GM23338 (cell line): ENCODE measurements at regions not wholly inside any gene's neighbourhood (a gene's known extent, or its start where the extent isn't known, plus 50 kb on each side); places are given as distances from the start of the nearest gene placed in this dataset.

ENCODE experiments used
- ATAC-seq: fragments of 200-7000 bp; cut with Tn5 transposase; 3 replicates; pipeline ENCODE4 v1.9.1; 2020
- DNase-seq: peaks from one replicate; pipeline ENCODE4 v3.0.0-alpha.2; 2015; ENCODE audit warnings: low spot score
- H2AFZ ChIP-seq: fragments of 200-600 bp; sonication (generic); 2 replicates; pipeline ENCODE4 v1.8.0; 2016; ENCODE audit warnings: antibody characterized with exemption, mild to moderate bottlenecking, moderate library complexity
- H3F3A ChIP-seq: fragments of 200-600 bp; sonication (generic); replicated peaks from 2 replicates; pipeline ENCODE4 v1.8.0; 2017; ENCODE audit warnings: antibody characterized with exemption, mixed run types, low read depth
- H3K27ac ChIP-seq: fragments of 200-600 bp; sonication (generic); 2 replicates; pipeline ENCODE4 v1.6.1; 2016; ENCODE audit warnings: low read depth
- H3K27me3 ChIP-seq: fragments of 200-600 bp; sonication (generic); 2 replicates; pipeline ENCODE4 v1.8.0; 2016; ENCODE audit warnings: mild to moderate bottlenecking, mixed run types, moderate library complexity; ENCODE audit not compliant: insufficient read depth
- H3K36me3 ChIP-seq: fragments of 200-600 bp; sonication (generic); 2 replicates; pipeline ENCODE4 v1.8.0; 2016; ENCODE audit warnings: mild to moderate bottlenecking; ENCODE audit not compliant: insufficient read depth
- H3K4me1 ChIP-seq: fragments of 200-600 bp; sonication (generic); 2 replicates; pipeline ENCODE4 v1.8.0; 2016; ENCODE audit warnings: mild to moderate bottlenecking, moderate library complexity; ENCODE audit not compliant: insufficient read depth
- H3K4me2 ChIP-seq: fragments of 200-600 bp; sonication (generic); 2 replicates; pipeline ENCODE4 v1.7.1; 2017; ENCODE audit warnings: mixed run types
- H3K4me3 ChIP-seq: fragments of 200-600 bp; sonication (generic); 2 replicates; pipeline ENCODE4 v1.6.1; 2016; ENCODE audit warnings: mixed run types
- H3K79me2 ChIP-seq: fragments of 200-600 bp; sonication (generic); replicated peaks from 2 replicates; pipeline ENCODE4 v1.8.0; 2017; ENCODE audit warnings: mild to moderate bottlenecking; ENCODE audit not compliant: insufficient read depth
- H3K9me2 ChIP-seq: fragments of 200-600 bp; sonication (generic); 2 replicates; pipeline ENCODE4 v1.8.0; 2017; ENCODE audit not compliant: insufficient read depth
- H4K20me1 ChIP-seq: fragments of 200-600 bp; sonication (generic); replicated peaks from 2 replicates; pipeline ENCODE4 v1.8.0; 2017; ENCODE audit warnings: mild to moderate bottlenecking; ENCODE audit not compliant: insufficient read depth
- H3K27ac Mint-ChIP-seq: 2 replicates; pipeline ENCODE4 v1.8.0; 2020; ENCODE audit warnings: inconsistent platforms, mild to moderate bottlenecking, moderate library complexity, mixed read lengths
- H3K27me3 Mint-ChIP-seq: 3 replicates; pipeline ENCODE4 v1.8.0; 2022; ENCODE audit warnings: low read depth, mild to moderate bottlenecking, moderate library complexity, mixed read lengths, inconsistent platforms; ENCODE audit not compliant: insufficient read depth, poor library complexity
- H3K36me3 Mint-ChIP-seq: 3 replicates; pipeline ENCODE4 v1.8.0; 2021; ENCODE audit warnings: low read depth, mild to moderate bottlenecking, inconsistent platforms, moderate library complexity, mixed read lengths
- H3K4me1 Mint-ChIP-seq: 3 replicates; pipeline ENCODE4 v1.8.0; 2020; ENCODE audit warnings: mild to moderate bottlenecking, inconsistent platforms, mixed read lengths
- H3K4me3 Mint-ChIP-seq: 3 replicates; pipeline ENCODE4 v1.8.0; 2021; ENCODE audit warnings: moderate library complexity, mild to moderate bottlenecking, inconsistent platforms, mixed read lengths
- H3K9me3 Mint-ChIP-seq: 3 replicates; pipeline ENCODE4 v1.8.0; 2020; ENCODE audit warnings: moderate library complexity, mild to moderate bottlenecking, inconsistent platforms, mixed read lengths
- ETS1 ChIP-seq: IDR thresholded peaks from 2 replicates; pipeline ENCODE4 v1.6.1; 2016; ENCODE audit warnings: antibody characterized with exemption
- JUNB ChIP-seq: IDR thresholded peaks from one replicate; pipeline ENCODE4 v1.6.1; 2016; ENCODE audit warnings: antibody characterized with exemption; ENCODE audit not compliant: unreplicated experiment
- NANOG ChIP-seq: IDR thresholded peaks from 2 replicates; pipeline ENCODE4 v1.6.1; 2016; ENCODE audit warnings: antibody characterized with exemption, borderline replicate concordance
- POLR2AphosphoS5 ChIP-seq: IDR thresholded peaks from 2 replicates; pipeline ENCODE4 v1.6.1; 2016; ENCODE audit warnings: antibody characterized with exemption, low read depth
- ZNF114 ChIP-seq: fragments of 250-450 bp; sonication (Bioruptor Pico); IDR thresholded peaks from 2 replicates; pipeline ENCODE4 v1.5.0; 2020; ENCODE audit warnings: mild to moderate bottlenecking, moderate library complexity
- ZNF331 ChIP-seq: fragments of 250-450 bp; sonication (Bioruptor Pico); IDR thresholded peaks from 2 replicates; pipeline ENCODE4 v1.5.0; 2020; ENCODE audit warnings: low read depth, mild to moderate bottlenecking, moderate library complexity
- ZNF462 ChIP-seq: fragments of 250-450 bp; sonication (Bioruptor Pico); IDR thresholded peaks from 2 replicates; pipeline ENCODE4 v1.5.0; 2020; ENCODE audit warnings: mild to moderate bottlenecking, moderate library complexity
- TF ChIP-seq, protein P1 (sequence below), 2 experiments: fragments of 200-600 bp in 1 of 2; sonication (generic) in 1 of 2; conservative IDR thresholded peaks; 2 replicates each; pipeline versions ENCODE4 v1.5.1 to v1.6.1; 2016 to 2017; ENCODE audit warnings: antibody characterized with exemption in 2 of 2, low read depth in 2 of 2, mild to moderate bottlenecking in 2 of 2, moderate library complexity in 1 of 2

DNA sequence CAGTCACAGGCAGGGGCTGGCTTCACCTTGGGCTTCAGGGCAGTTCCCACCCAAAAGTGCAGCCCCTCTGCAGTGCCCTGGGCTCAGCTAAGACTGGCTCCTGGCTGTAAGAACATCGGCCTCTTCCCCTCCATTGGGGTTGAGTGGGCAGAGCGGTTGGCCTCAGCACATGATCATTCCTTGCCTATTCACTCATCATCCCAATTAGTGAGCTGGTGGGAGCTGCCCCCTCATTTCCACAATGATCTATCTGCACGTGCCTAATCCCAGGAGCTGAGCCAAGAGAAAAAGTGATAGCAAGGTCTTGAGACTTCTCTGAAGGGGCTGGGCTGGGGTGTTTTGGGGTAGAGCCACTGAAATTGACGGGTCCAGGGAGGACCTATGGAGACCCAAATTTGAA lies 133.6 kb downstream of the SYF2 start:
- Mint-ChIP-seq H3K27ac (no peak overlapping the region), H3K9me3 (peaks cover 4% of the 10 kb centered on the region; the same call in 2 of the 3 replicates), H3K4me1 (peaks cover 5% of the 10 kb centered on the region; the same call in 2 of the 3 replicates), H3K4me3 (no peak overlapping the region), H3K27me3 (peaks cover 5% of the 10 kb centered on the region), H3K36me3 (no peaks in the 10 kb centered on the region)
- H3F3A ChIP-seq = no peaks in the 10 kb centered on the region
- H3K4me3 ChIP-seq = no peak overlapping the region
- H3K27ac ChIP-seq = no peak overlapping the region
- no peaks in the 10 kb centered on the region for H4K20me1 ChIP-seq
- no peaks in the 10 kb centered on the region for H3K27me3 ChIP-seq
- no peaks in the 10 kb centered on the region for H3K9me2 ChIP-seq
- H3K79me2 ChIP-seq = no peaks in the 10 kb centered on the region
- no peak overlapping the region for H2AFZ ChIP-seq
- H3K36me3 ChIP-seq = no peaks in the 10 kb centered on the region
- no peak for ATAC-seq
- H3K4me1 ChIP-seq = no peaks in the 10 kb centered on the region
- no peak for DNase-seq
- no peak overlapping the region for H3K4me2 ChIP-seq
- TF ChIP-seq JUNB (no peak), ZNF114 (CRISPR knock-in tag) (no peak)

- no peaks in the 10 kb centered on the region for H3F3A ChIP-seq
- H3K9me3 Mint-ChIP-seq = peaks cover 4% of the 10 kb centered on the region; the same call in 2 of the 3 replicates
- no peaks in the 10 kb centered on the region for H3K79me2 ChIP-seq
- no peak overlapping the region for H3K27ac Mint-ChIP-seq
- no peak overlapping the region for H3K4me2 ChIP-seq
- no peaks in the 10 kb centered on the region for H3K36me3 ChIP-seq
- DNase-seq (no peak), ATAC-seq (no peak)
- no peaks in the 10 kb centered on the region for H3K36me3 Mint-ChIP-seq
- TF ChIP-seq ETS1 (no peak), ZNF114 (CRISPR knock-in tag) (no peak), ZNF462 (CRISPR knock-in tag) (no peak), NANOG (no peak), POLR2AphosphoS5 (no peak), ZNF331 (CRISPR knock-in tag) (no peak)
- TF ChIP-seq, protein P1, sequence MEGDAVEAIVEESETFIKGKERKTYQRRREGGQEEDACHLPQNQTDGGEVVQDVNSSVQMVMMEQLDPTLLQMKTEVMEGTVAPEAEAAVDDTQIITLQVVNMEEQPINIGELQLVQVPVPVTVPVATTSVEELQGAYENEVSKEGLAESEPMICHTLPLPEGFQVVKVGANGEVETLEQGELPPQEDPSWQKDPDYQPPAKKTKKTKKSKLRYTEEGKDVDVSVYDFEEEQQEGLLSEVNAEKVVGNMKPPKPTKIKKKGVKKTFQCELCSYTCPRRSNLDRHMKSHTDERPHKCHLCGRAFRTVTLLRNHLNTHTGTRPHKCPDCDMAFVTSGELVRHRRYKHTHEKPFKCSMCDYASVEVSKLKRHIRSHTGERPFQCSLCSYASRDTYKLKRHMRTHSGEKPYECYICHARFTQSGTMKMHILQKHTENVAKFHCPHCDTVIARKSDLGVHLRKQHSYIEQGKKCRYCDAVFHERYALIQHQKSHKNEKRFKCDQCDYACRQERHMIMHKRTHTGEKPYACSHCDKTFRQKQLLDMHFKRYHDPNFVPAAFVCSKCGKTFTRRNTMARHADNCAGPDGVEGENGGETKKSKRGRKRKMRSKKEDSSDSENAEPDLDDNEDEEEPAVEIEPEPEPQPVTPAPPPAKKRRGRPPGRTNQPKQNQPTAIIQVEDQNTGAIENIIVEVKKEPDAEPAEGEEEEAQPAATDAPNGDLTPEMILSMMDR (conservative IDR thresholded peaks at IDR 0.05; ENCODE audit: low read depth in 2 of 2) = no peak
- H3K4me1 ChIP-seq = no peaks in the 10 kb centered on the region
- peaks cover 6% of the 10 kb centered on the region for H3K27me3 Mint-ChIP-seq
- H3K27ac ChIP-seq = no peak overlapping the region
- H3K4me3 ChIP-seq = no peak overlapping the region
- H3K4me3 Mint-ChIP-seq = no peak overlapping the region
- H2AFZ ChIP-seq = no peak overlapping the region
- no peaks in the 10 kb centered on the region for H3K27me3 ChIP-seq
- no peaks in the 10 kb centered on the region for H3K9me2 ChIP-seq
- H3K4me1 Mint-ChIP-seq = peaks cover 5% of the 10 kb centered on the region; the same call in 2 of the 3 replicates
- H4K20me1 ChIP-seq = no peaks in the 10 kb centered on the region
Measured at GRCh38 chr1:25096307-25097150, 135.8 kb downstream of the SYF2 start.
